ENCODE measurements at regions not wholly inside any gene's neighbourhood (a gene's known extent, or its start where the extent isn't known, plus 50 kb on each side); places are given as distances from the start of the nearest gene placed in this dataset.
"Not testable (repeated sequence)": the region's sequence is repeated elsewhere in the genome, so short reads cannot be mapped to it uniquely, and the experiment has no call there.

DNA sequence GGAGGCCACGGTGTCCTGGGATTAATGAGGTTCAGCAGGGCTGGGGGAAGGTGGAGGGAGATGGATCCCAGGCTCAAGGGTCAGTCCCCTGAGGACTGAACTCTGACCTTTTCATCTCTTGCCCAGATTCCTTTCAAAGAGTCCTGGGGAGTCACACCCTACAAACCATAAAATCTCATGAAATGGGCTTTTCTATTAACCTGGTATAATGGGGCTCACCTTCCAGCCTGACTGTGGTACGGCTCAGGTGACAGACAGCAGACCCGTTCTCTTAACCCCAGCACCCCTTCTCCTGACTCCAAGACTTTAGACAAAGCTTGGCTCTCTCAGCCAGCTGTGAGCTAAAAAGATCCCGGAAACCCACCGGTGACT is 268.2 kb downstream of the ADGRD1 start:
- no peak for DNase-seq
- Histone ChIP-seq H3K36me3 (no peaks in the 10 kb centered on the region), H3K4me3 (peak overlapping the region in 1 of 4 donors; percentile 26), H3K27me3 (peaks cover 0 to 56% (median 0%) of the 10 kb centered on the region in 4 donors), H3K9me3 (no peaks in the 10 kb centered on the region), H3K27ac (no peak overlapping the region), H3K4me1 (peaks cover 0 to 20% (median 6%) of the 10 kb centered on the region in 3 donors)
- 27 to 53% methylated on average over 2 to 5 of the region's 5 CpGs for WGBS, 2 donors
- TF ChIP-seq, protein P1, sequence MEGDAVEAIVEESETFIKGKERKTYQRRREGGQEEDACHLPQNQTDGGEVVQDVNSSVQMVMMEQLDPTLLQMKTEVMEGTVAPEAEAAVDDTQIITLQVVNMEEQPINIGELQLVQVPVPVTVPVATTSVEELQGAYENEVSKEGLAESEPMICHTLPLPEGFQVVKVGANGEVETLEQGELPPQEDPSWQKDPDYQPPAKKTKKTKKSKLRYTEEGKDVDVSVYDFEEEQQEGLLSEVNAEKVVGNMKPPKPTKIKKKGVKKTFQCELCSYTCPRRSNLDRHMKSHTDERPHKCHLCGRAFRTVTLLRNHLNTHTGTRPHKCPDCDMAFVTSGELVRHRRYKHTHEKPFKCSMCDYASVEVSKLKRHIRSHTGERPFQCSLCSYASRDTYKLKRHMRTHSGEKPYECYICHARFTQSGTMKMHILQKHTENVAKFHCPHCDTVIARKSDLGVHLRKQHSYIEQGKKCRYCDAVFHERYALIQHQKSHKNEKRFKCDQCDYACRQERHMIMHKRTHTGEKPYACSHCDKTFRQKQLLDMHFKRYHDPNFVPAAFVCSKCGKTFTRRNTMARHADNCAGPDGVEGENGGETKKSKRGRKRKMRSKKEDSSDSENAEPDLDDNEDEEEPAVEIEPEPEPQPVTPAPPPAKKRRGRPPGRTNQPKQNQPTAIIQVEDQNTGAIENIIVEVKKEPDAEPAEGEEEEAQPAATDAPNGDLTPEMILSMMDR (IDR thresholded peaks at IDR 0.05), result no peak
- TF ChIP-seq POLR2A (IDR thresholded peaks at IDR 0.05), result no peak
- intact Hi-C loops (cut with DNase I), result no loop called here

DNA sequence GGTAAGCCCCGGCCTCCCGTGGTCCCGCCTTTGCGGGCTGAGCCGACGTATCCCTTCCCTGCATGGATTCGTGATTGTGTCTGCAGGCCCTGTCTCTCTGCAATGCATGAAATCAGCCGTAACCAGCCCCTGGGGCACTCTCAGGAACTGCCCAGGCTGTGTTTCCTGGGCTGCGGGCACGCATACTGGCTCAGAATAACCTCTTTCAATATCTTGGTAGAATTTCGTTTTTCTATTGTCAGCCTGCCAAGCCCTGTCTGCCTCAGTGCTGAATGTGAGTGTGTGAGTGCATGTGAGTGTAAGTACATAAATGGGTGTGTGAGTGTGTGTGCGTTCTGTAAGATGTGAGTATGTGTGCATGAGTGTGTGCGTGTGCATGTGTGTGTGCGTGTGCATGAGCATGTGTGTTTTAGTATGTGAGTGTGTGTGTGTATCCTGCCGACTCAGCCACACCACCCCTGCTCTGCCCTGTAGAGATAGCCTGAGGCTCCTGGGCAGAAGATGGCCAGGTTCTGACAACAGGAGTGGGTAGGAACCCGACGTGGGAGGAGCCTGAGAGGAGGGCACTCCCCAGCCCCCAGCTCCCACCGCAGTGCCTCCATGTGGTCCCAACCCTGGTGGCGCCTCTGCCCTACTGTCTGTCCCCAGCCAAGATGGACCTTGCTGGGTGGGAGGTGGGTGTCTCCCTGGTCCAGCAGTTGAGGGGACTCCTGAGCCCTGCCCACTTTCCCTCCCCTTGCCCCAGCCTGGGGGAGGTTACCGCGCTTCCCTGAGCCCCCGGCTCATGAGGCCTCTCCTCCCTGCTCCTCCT is 268.8 kb downstream of the ADGRD1 start:
- H3K4me1 ChIP-seq, result peaks cover 0 to 20% (median 6%) of the 10 kb centered on the region in 3 donors
- peak overlapping the region in 1 of 4 donors; percentile 26 for H3K4me3 ChIP-seq
- DNase-seq, result no peak
- intact Hi-C loops (cut with DNase I), result no loop called here
- H3K36me3 ChIP-seq, result no peaks in the 10 kb centered on the region
- H3K27me3 ChIP-seq, result peaks cover 0 to 54% (median 0%) of the 10 kb centered on the region in 4 donors
- TF ChIP-seq, protein P1 (IDR thresholded peaks at IDR 0.05), result no peak
- TF ChIP-seq POLR2A (IDR thresholded peaks at IDR 0.05), result no peak
- no peaks in the 10 kb centered on the region for H3K9me3 ChIP-seq
- no peak overlapping the region for H3K27ac ChIP-seq
- 17 to 28% methylated on average over 15 of the region's 22 CpGs for WGBS, 2 donors

DNA sequence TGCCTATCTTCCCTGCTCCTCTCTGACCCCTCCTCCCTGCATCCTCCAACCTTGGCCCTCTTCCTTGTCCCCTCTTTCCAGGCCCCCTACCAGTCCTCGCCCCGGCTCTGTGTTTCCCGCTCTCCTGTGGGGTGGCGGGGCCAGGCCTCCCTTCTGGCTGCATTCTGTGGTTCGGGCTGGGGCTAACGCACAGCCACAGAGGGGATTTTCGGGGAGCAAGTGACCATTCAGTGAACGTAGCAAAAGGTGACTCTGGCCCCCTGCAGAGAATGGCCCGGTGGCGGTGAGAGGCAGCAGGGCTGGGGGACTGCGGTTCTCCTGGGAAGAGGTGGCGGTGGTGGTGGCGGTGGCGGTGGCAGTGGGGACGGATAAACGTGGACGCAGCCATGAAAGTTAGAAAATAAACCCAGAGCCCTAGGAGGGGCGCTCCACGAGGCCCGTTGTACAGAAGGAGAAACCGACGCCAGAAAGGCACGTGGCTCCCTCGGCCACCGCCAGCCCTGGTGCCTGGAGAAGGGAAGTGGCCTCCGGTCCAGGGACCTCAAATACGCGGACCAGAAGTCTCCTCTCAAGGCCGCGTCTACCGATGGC is 269.6 kb downstream of the ADGRD1 start:
- intact Hi-C loops (cut with DNase I), result no loop called here
- no peak for DNase-seq
- no peak overlapping the region for H3K27ac ChIP-seq
- H3K27me3 ChIP-seq, result peaks cover 0 to 49% (median 0%) of the 10 kb centered on the region in 4 donors
- no peaks in the 10 kb centered on the region for H3K36me3 ChIP-seq
- no peak overlapping the region for H3K4me3 ChIP-seq
- TF ChIP-seq, protein P1 (IDR thresholded peaks at IDR 0.05), result no peak
- no peak for TF ChIP-seq POLR2A (IDR thresholded peaks at IDR 0.05)
- peaks cover 0 to 18% (median 3%) of the 10 kb centered on the region in 3 donors for H3K4me1 ChIP-seq
- H3K9me3 ChIP-seq, result no peaks in the 10 kb centered on the region
- 88 to 94% methylated on average over 27 to 28 of the region's 31 CpGs for WGBS, 2 donors

DNA sequence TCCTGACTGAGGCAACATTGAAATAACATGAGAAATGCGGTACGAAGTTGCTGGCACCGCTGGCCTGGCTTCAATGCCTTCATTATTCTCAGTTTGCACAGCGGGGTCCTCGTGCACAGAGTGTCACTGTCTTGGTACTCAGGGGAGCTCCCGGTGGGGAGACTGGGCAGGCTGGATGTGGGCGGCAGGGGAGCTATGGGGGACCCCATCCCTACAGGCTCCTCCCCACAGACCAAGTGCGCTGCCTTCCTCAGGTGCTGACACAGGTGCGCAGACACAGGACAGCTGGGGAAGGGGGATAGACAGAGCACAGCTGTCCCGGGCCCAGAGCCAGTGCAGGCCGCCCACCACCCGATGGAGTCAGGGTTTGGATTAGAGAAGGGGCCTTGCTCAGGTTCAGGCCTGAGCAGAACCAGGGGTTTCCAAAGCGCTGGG is 270.1 kb downstream of the ADGRD1 start:
- no peak for TF ChIP-seq POLR2A (IDR thresholded peaks at IDR 0.05)
- TF ChIP-seq, protein P1 (IDR thresholded peaks at IDR 0.05), result no peak
- Histone ChIP-seq H3K27ac (no peak overlapping the region), H3K4me3 (no peak overlapping the region), H3K36me3 (no peaks in the 10 kb centered on the region), H3K27me3 (peaks cover 0 to 44% (median 0%) of the 10 kb centered on the region in 4 donors), H3K4me1 (peaks cover 0 to 12% (median 0%) of the 10 kb centered on the region in 3 donors), H3K9me3 (no peaks in the 10 kb centered on the region)
- no peak for DNase-seq
- intact Hi-C loops (cut with DNase I), result no loop called here
- 58 to 86% methylated on average over 3 to 4 of the region's 13 CpGs for WGBS, 2 donors

DNA sequence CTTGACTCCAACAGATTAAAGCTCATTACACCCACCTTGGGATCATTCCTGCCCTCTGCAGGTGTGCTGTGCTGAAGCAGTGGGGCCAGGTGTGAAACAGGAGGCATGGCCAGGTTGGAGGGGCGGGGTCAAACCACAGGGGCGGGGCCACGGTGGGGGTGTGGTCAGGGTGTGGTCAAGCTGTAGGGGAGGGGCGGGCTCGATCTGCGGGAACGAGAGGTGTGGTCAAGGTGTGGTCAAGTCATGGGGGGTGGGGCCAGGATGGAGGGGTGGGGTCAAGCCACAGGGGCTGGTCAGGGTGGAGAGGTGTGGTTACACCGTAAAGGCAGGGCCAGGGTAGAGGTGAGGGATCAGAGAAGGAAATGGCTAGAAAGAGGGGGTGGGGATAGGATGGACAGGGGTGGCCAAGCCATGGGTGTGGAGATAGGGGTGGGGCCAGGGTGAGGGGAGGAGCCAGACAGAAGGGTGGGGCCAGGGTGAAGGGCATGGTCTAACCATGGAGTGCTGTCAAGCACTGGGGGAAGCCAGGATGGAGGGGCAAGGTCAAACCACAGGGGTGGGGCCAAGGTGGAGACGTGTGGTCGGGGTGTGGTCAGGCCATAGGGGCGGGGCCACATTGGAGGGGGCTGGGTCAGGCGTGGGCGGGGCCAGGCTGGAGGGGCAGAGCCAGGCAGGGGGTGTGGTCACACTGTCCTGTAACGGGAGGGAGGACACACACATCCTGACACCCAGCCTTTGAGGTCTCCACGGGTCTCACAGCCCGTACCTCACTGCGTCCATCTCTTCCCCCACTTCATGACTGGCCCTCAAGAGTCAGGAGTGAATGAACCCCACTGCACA is 270.7 kb downstream of the ADGRD1 start:
- 50 to 51% methylated on average over 4 to 8 of the region's 17 CpGs for WGBS, 2 donors
- H3K36me3 ChIP-seq; H3K4me3 ChIP-seq; intact Hi-C loops (cut with DNase I); H3K9me3 ChIP-seq; H3K27ac ChIP-seq; DNase-seq: not testable (repeated sequence)
- Histone ChIP-seq H3K4me1 (peaks cover 0 to 14% (median 3%) of the 10 kb centered on the region in 3 donors), H3K27me3 (peaks cover 0 to 43% (median 0%) of the 10 kb centered on the region in 4 donors)

DNA sequence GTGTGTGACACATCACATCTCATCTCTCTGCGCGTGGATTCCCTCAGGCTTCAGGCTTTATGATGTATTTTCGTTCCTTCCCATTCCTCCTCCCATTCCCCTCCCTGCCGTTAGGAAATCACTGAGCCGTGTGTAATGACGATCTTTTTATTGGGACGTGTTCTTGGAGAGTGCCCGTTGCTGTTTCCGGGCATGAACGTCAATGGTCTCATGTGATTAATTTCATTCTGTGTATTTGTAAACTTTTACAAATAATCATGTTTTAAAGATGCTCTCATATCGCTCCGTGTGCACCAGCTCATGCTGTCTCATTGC is 271.3 kb downstream of the ADGRD1 start:
- H3K36me3 ChIP-seq; H3K9me3 ChIP-seq; intact Hi-C loops (cut with DNase I); DNase-seq; H3K27ac ChIP-seq; H3K4me3 ChIP-seq: not testable (repeated sequence)
- Histone ChIP-seq H3K27me3 (peaks cover 0 to 45% (median 0%) of the 10 kb centered on the region in 4 donors), H3K4me1 (peaks cover 0 to 20% (median 9%) of the 10 kb centered on the region in 3 donors)
- WGBS, 2 donors, result no CpG with 5 or more reads among the region's 12 CpGs

All from esophagus squamous epithelium (tissue), 5 donors.